Activated naive CD4-positive, alpha-beta T cell (primary cell): ENCODE measurements at regions not wholly inside any gene's neighbourhood (a gene's known extent, or its start where the extent isn't known, plus 50 kb on each side); places are given as distances from the start of the nearest gene placed in this dataset.

Experiments
- DNase-seq, 4 experiments: peaks; one replicate each; lab custom pipeline; 2025; lab: John Stamatoyannopoulos, UW

DNA sequence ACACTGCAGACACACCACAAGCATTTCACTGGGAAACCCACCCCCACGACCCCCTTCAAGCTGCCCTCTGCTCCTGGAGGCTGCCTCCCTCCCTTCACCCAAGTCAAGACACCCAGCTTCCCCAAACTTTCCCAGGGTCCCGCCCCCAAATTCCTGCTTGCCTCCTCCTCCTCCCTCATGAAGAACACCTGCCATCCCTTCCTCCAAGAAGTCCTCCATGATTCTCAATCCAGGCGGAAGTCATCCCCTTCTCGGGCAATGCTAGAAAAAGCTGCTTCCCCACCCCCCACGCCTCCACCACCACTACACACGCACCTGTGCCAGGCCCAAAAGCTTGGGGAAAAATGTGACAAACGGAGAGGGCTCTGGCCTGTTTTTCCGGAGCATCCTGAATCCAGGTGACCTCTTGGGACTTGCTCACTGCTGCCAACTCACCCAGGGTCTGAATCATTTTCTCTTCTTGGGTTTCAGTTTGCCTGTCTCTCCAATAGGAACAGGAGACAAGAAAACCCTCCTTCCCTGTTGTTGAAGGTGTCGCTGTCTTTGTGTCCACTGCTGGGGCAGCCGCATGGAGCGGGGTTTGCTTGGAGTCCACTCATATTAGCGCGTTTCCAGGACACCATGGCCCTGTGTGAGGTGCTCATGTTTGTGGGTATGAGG, 101.0 kb upstream of the CASZ1 start:
- DNase-seq, result no peak

DNA sequence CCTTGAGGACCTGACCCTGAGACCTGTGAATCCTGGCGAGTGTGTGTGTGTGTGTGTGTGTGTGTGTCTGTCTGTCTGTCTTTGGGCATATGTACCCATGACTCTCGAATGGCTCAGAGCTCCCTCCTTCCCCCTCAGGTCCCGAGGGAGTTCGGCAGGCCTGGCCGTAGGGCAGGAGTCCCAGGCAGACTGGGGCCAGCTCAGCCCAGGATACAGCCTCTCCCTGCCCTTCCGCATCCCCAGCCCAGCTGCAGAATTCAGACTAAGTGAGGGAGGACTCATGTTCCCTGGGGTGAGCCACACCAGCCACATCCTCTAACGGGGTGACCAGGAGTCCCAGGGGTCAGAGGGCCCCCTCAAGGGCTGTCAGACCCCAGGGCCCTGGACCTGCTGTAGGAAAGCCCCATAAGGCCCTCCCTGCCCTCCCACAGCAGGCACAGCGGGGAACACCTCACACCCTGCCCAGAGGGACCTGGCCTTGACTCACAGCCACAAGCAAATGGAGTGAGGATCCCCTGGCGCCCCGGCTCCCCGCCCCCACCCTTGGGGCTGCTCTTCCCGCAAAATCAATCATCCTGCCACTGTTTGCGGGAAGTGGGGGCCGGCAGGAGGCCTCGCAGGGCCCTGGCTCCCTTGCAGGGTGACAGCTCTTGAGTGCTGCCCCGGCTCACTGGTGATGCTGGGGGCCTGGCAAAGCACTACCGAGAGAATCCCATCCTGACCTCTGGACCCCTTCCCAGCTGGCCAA, 101.7 kb upstream of the CASZ1 start:
- DNase-seq, result no peak

DNA sequence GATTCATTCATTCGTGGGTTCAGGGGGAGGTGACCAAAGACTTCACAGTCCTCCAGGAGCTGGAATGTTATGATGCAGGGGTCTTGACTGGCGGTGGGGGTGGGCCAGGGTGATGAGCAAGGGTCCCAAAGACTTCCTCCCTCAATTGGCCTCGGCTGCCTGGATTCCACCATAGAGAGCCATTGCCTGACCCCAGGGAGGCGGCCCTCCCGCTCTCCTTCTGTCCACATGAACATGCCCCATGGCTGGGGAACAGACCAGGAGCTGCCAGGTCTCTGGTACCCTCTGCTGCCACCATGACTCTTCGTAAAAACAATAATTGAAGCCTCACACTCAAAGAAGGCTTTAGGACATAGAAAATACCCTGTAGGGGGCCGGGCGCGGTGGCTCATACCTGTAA, 102.5 kb upstream of the CASZ1 start:
- DNase-seq, result no peak

DNA sequence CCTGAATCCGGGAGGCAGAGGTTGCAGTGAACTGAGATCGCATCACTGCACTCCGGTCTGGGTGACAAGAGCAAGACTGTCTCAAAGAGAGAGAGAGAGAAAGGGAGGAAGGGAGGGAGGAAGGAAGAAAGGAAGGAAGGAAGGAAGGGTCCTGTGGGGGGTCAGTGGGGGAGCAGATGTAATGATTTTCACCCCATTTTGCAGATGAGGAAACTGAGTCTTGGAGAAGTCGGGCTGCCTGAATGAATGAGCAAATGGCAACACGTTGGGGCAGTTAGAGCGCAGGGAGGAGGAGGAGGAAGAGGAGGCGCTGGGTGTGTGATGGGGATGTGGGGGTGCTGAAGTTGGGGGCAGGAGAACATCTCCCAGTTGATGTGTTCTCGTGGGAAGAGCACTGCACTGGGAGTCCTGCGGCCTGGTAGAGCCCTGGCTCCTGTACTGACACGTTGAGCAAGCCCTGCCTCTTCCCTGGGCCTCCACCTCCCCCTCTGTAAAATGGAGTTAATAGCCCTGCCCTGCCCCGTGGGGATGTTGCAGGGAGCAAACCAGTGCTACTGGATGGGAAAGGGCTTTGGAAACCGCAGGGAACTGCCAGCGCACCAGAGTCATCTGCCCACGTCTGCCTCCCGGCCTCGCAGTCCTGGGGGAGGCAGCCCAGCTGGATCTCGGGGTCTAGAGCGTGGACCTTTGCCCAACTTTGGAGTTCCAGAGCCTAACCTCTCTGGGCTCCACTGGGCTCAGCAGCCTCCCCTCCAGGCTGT, 103.2 kb upstream of the CASZ1 start:
- DNase-seq, result no peak

DNA sequence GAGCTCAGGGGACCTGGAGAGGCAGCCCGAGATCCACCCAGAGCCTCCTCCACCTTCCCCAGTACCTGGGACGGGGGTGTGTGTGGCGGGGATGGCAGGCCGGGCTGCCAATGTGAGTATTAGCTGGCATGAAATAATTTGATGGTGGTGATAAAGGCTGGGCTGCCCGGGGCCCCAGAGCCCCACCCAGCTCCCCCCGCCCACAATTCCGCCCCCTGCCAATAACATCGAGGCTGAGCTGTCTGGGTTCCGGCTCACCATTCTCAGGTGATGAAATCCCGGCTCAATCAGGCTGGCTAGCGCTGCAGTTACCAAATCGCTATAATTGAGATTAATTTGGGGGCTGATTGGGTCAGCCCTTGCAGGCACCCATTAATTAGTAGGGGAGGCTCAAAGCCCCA, 103.8 kb upstream of the CASZ1 start:
- no peak for DNase-seq

DNA sequence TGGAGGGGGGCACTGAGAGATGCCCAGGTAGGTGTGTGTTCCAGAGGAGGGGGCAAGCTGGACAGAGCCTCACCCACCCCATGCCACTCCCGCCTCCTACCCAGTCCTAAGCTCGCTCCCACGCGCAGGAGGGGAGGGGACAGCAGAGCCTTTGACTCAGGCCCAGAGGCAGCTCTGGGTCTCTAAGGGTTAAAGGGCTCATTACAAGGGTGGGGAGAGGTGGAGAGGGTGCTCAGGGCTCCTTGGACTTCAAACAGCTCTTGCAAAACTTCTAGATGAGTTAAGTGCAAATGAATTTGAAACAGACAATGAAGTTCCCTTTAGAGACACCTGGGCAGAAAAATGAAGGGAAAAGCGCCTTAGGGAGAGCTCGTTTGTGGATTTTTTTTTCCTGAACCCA, 104.2 kb upstream of the CASZ1 start:
- DNase-seq, result no peak

DNA sequence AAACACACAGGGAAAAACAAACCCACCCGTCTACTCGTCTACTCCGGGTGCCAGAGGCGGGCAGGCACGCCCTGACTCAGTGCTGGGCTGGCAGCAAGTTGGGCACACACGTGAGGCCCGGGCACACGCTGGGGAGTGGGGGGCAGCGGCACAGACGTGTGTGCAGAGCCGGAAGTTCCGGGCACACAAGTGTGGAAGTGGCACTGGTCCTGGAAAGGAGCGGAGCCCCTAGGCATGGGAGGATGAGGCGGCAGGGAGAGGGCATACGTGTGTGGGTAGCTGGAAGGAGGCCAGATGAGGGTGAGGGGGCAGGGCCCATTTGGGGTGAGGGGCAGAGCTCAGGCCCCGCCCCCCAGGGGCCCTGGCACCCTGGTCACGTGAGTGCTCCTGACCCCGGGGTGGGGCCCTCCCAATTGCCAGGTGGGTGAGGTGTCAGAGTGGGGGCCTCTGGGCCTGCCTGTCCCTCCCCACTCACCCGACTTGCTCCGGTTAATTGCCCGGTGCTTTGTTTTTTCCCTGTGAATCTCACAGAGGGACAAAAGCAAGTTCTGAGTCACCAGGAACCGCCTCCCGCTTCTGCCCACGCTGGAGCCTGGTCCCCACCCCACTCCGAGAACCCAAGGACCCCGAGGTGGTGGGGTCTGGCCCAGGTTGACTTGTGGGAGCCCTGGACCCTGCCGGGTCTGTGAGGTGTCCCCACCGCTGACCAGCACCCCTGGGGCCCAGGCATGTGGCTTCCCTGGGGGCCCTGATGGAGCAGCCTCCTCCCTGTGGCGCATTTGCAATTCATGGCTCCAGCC, 104.8 kb upstream of the CASZ1 start:
- no peak for DNase-seq

DNA sequence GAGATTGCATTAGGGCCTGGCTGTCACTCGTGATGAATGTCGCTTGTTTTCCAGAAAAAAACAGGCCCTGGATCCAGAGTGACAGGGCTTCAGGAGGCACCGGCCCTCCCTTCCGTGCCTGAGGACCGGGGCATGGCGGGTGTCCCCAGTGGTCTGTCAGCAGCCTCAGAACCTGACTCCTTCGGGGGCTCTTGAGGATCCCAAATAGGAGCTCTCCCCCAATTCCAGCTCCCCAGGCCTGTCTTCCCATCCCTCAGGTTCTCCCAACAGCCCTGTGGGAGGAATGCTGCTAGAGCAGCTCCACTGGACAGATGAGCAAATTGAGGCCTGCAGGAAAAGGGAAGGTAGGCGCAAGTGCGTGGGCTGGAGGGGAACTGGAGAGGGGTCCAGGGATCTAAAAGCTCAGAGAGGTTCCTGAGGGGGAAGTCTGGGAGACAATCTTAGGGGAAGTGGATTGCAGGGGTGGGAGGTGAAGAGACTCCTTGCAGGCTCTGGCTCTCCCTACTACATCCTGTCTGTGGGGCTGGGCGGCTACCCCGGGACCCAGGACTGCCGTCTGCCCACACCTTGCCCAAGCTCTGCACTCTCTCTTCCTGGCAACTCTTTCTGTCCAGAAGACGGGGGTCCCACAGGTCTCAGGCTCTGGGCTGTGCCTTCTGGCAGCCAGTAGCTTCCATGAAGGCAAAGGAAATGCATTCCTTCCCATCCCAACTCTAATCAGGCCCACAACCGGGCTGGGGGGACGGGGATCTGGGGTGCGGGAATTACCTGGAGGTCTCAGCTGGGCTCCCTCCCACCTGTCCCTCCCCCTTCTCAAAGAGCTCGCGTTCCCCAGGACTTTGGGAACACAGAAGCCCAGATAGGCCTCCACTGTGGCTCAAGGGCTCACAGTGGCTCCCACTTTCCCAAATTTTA, 105.7 kb upstream of the CASZ1 start:
- no peak for DNase-seq

DNA sequence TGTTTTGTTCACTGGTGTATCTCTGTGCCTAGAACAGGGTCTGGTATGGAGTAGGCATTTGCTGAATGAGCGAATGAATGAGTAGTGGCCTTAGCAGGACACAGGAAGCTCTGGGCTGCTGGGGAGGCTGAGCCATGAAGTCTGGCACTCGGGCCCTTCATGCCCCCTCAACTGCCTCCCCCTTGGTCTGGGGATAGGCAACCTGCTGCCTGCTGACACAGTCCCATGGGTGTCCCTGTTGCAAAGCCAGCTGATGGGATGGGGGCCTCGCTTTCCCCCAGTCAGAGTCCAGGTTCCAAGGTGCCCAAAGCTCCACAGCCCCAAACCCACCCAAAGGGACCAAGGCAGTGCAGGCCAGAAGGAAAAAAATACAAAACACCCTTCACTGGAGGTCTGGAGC, 107.0 kb upstream of the CASZ1 start:
- DNase-seq, result no peak

DNA sequence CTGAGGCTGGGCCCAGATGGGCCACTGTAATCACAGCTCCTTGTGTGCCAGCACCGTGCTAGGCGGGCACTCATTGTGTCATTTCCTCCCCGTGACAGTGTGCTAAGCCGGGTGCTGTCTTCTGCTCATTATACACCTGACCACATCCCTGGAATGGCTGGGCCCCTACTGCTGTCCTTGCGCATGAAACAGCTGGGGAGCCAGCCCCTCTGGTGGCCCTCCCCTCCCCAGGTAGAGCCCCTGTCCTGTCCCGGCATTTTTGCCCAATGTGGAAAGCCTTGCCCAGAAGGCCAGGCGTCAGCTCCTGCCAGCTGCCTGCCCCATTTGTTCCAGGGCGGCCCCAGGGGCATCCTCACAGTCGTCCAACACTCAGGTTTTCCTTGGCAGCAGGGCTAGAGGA, 107.4 kb upstream of the CASZ1 start:
- DNase-seq, result peak in 1 of 4 experiments; percentile 8

DNA sequence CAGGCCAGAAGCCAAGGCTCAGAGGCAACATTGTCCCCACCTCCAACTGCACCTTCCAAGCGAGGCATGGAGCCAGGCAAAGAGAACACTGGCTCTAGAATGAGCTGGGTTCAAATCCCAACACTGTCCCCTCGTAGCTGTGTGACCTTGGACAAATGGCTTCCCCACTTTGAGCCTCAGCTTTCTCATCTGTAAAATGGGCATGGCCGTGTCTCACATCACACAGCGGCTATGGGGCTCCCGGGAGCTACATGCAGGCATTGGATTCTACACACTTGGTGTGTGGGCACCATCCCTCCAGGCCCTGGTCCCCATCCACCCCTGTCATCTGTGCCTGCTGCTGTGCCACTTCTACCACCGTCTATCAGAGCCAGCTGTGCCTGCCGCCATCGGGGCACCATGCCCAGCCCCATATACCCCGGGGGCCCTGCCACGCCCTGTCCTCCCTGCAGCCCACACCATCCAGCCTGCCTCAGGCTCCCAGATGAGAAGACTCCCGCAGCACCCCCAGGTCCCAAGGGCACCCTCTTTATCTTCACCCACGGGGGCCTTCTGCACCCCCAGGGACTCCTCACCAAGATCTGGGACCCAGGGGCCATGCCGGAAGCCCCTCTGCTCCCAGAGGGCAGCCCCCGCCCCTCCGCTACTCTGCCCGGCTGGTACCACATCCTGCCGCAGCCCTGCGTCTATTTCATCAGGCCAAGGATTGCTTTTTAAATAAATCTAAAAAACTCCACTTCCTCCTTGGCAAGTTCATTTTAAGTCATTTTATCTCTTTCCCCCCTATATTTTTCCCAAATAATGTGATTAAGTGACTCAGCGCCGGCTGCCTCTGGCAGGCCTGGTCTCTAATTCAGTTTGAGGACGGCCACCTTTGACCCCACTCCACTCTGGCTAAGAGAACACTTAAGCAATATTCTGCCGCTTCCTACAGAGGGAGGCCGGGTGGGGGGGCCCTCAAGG, 107.8 kb upstream of the TARDBP start:
- peak in 2 of 4 experiments; percentile 18 to 33 for DNase-seq

DNA sequence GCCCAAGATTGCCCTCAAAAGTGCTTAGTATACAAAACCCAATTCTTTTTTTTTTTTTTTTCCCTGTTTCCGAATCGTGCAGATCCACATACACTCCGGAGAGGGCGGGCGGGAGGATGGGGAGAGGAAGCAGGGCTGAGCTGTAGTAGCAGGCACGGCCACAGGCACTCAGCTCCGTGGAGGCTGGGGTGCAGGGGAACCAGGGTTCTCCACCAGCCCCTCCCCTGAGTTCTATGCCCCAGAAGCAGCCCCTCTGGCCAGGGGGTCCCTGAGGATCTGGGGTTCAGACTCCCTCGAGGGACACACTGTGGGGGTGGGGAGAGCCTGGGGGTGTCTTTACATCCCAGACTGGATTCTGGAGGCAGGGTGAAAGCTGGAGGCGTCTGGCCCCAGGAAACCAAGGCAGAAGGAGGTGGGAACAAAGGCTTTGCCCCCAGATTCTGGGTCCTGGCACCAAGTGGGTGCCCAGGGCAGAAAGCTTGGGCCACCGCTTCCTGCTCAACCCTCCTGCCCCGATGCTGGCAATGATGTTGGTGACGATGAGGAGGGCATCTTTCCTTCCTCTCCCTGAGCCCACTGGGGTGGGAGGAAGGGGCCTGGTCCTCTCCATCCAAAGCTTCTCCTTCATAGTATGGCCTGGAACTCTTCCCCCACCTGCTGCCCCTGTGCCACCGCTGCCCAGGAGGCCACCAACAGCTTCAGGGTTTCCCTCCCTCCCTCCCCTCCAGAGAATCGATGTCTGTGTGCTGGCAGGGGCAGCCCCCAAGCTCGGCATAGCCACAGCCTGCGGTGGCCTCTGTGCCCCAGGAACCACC, 106.4 kb upstream of the TARDBP start:
- no peak for DNase-seq

DNA sequence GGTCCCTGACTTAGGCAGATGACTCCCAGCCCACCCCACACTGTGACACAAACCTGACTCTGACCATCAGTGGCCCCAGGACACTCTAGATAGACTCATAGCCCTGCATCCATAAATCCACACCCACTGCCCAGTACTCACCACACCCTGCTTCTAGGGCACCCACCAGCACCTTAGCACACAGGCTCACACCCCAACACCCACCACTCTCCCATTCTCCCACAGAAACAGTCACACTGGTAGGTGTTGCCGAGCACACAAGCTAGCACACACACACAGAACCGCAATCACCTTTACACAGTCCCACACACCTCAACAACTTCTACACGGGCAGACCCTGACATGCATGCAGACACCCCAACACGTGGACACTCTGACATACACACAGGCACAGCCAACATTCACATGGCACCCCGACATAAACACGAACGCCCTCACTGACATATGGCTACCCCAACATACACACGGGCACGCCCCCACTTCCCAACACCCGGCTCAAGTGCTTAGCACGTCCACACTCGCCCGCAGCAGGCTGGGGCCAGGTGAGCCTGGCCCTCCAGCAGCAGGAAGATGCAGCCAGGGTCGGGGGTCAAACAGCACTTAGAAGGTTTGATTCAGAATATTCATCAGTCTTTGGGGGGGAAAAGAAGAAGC, 105.5 kb upstream of the TARDBP start:
- DNase-seq, result no peak

DNA sequence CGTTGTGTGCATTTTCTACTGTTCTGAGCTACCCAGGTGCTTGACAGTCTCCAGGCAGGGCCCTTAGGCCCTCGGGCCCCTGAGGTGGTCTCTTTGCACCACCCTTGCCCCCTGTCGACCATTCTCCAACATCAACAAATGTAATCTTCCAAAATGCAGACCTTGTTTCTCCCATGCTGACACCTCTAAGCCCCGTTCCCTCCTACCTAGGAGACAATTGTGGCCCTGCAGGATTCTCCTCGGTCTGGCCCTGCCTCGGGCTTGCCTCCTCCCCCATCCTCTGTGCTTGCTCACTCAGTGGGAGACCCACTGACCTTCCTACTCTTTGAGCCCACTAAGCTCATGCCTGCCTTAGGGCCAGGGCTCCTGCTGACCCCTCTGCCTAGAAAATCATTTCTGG, 104.2 kb upstream of the TARDBP start:
- no peak for DNase-seq

DNA sequence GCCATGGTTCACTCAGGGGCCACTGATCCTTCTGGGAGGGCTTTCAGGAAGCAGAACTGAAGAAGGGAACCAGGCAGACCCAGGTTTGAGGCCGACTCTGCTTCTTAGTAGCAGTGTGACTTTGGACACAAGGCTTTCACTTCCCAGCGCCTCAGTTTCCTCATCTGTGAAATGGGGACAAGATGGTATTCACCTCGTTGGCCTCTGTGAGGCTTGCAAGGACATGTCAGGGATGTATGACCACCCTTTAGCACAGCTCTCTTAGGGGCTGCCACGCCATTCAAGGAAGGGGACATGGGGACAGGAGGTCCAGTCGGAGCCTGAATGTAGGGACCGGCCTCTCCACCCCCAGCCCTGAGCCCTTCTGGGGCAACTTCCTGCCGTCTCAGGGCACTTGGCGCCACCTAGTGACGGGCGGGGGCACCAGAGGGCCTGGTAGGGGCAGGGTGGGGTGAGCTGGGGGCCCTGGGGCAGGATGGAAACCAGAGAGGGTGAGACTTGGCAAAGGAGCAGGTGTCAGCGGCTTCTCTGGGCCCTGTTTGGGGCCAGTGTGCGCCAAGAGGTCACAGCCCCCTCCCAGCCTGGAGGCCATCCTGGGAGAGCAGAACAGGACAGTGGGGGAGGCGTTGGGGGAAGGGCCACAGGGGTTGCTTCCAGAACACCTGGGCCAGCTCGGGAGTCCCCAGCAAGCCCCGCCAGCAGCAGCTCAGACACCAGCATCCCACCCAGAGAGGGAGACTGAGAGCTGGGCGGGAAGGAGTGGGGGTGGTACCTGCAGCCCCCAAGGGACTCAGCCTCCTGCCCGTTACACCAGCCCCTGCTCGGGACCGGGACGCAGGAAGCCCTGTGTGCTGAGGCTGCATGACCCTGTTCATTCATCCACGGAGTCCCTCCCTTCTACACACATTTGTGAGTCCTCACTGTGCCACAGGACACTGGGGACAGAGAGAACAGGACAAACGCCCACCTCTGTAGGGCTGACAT, 102.5 kb upstream of the TARDBP start:
- peak; percentile 42 to 78 (median 66) for DNase-seq

DNA sequence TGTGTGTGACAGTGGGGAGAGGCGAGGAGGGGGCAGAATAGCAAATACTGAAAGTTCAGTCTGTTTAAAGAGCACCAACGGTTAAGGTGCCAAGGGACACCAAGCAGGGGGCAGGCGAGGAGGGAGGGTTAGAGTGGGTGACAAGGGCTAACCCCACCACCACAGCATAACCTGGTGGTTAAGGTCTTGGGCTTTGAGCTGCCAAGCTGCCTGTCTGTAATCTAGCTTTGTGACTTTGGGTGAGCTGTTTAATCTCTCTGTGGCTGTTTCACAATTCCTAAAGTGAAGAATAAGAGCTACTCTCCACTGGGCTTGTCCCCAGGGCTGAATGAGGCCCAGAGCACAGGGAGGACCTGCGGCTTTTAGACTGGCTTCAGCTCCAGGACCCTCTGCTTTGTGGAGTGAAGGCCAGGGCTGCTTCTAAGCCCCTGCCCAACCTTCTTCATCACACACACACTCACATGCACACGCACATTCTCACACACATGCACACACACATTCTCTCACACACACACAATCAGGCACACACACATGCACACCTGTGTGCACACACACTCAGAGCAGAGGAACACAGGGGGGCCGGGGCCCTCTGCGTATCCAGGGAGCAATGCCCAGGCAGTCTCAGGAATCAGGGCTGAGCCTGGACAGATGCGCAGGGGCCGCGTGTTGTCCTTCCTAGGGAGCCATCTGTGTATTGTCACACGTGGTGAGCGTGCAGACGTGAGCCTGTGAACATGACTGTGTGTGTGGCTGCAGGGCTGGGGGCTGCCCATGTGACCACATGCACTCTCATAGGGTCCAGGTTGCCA, 101.6 kb upstream of the TARDBP start:
- DNase-seq, result no peak
